ENCODE measurements at regions not wholly inside any gene's neighbourhood (a gene's known extent, or its start where the extent isn't known, plus 50 kb on each side); places are given as distances from the start of the nearest gene placed in this dataset.

DNA sequence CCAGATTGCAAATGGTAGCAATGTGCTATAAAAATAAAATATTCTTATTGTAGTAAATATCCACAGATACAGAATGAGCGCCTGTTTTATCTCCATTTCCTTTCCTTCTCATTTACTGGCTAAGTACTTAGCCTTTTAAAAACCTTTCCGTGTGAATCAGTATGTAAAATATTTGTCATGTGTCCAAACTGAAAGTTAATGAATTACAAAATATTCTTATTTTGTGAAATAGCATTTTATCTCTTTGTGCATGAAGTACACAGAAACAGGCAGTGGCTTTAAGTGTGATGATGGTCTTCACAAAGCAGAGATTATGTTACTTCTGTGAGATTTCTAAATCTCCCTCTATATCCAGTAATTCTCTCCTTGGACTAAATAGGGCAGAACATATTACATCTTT, 56.7 kb upstream of the KIAA1217 start:
- DNase-seq (ENCODE audit: low read depth in 1 of 2, low spot score in 2 of 2) (no peak), FAIRE-seq (no peak)
- Histone ChIP-seq H3K27ac (ENCODE audit: low read depth, low read length) (no peak overlapping the region), H2BK5ac (ENCODE audit: low read depth, low read length) (no peak overlapping the region), H3K4me3 (ENCODE audit: extremely low read depth in 1 of 4, insufficient read depth in 2 of 4, low read depth in 3 of 4, low read length in 4 of 4) (no peak overlapping the region), H3K18ac (ENCODE audit: extremely low read depth, low read length) (no peak overlapping the region), H2BK15ac (ENCODE audit: low read length) (no peak overlapping the region), H4K8ac (ENCODE audit: extremely low read depth, insufficient read depth, low read length) (no peak overlapping the region), H4K91ac (replicated peaks; ENCODE audit: insufficient read length, low read length) (no peak overlapping the region), H3K36me3 (ENCODE audit: control insufficient read depth in 2 of 4, insufficient read depth in 4 of 4, low read length in 3 of 4) (no peaks in the 10 kb centered on the region), H3K79me2 (ENCODE audit: control insufficient read depth in 1 of 2, insufficient read depth in 2 of 2, low read length in 2 of 2) (no peaks in the 10 kb centered on the region), H2BK20ac (ENCODE audit: low read length) (no peak overlapping the region), H4K5ac (ENCODE audit: insufficient read length, low read depth, low read length) (no peak overlapping the region), H3K9ac (replicated peaks in 1 of 4; ENCODE audit: extremely low read depth in 1 of 4, low read depth in 3 of 4, low read length in 3 of 4) (no peak overlapping the region), H2BK12ac (ENCODE audit: low read depth, low read length) (no peak overlapping the region), H3K4me1 (replicated peaks in 1 of 4; ENCODE audit: control insufficient read depth in 3 of 4, insufficient read depth in 4 of 4, low read length in 3 of 4) (peaks cover 0 to 3% (median 0%) of the 10 kb centered on the region in 4 experiments; a peak in 1 of 7 replicates), H3K23ac (ENCODE audit: insufficient read length) (no peak overlapping the region), H2BK120ac (replicated peaks; ENCODE audit: low read depth, low read length) (no peak overlapping the region), H3K27me3 (replicated peaks in 1 of 4; ENCODE audit: control insufficient read depth in 3 of 4, extremely low read depth in 1 of 4, insufficient read depth in 3 of 4, low read length in 3 of 4) (no peaks in the 10 kb centered on the region), H2AFZ (ENCODE audit: low read length) (no peak overlapping the region), H2AK5ac (ENCODE audit: low read depth, low read length) (no peak overlapping the region), H3K79me1 (ENCODE audit: low read depth, low read length) (no peaks in the 10 kb centered on the region), H3K23me2 (ENCODE audit: low read depth, low read length) (no peaks in the 10 kb centered on the region), H3K4ac (replicated peaks; ENCODE audit: insufficient read length, low read depth, low read length) (no peak overlapping the region), H3K56ac (replicated peaks; ENCODE audit: insufficient read length, low read depth, low read length) (no peak overlapping the region), H3K9me3 (ENCODE audit: insufficient read depth in 2 of 2, low read depth in 1 of 2, low read length in 1 of 2) (no peaks in the 10 kb centered on the region), H3K14ac (ENCODE audit: insufficient read length) (no peak overlapping the region), H4K20me1 (replicated peaks in 1 of 2; ENCODE audit: control insufficient read depth in 1 of 2, insufficient read depth in 2 of 2, low read length in 2 of 2) (no peaks in the 10 kb centered on the region), H3K4me2 (ENCODE audit: insufficient read depth in 1 of 2, low read depth in 2 of 2, low read length in 2 of 2) (no peak overlapping the region)
- TF ChIP-seq, protein P1, sequence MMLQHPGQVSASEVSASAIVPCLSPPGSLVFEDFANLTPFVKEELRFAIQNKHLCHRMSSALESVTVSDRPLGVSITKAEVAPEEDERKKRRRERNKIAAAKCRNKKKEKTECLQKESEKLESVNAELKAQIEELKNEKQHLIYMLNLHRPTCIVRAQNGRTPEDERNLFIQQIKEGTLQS (IDR thresholded peaks at IDR 0.05; ENCODE audit: insufficient read depth, low read depth, low read length) = no peak
- no peak for TF ChIP-seq NRF1 (IDR thresholded peaks at IDR 0.05; ENCODE audit: low read depth, low read length)
- no peak for TF ChIP-seq SUZ12 (IDR thresholded peaks at IDR 0.05; ENCODE audit: low read length)
- no peak for TF ChIP-seq CBX5 (IDR thresholded peaks at IDR 0.05; ENCODE audit: low read depth, low read length)
- no peak for TF ChIP-seq YY1 (IDR thresholded peaks at IDR 0.05; ENCODE audit: low read depth, low read length)
- TF ChIP-seq BACH1 (IDR thresholded peaks at IDR 0.05; ENCODE audit: low read length) = no peak
- TF ChIP-seq, protein P2, sequence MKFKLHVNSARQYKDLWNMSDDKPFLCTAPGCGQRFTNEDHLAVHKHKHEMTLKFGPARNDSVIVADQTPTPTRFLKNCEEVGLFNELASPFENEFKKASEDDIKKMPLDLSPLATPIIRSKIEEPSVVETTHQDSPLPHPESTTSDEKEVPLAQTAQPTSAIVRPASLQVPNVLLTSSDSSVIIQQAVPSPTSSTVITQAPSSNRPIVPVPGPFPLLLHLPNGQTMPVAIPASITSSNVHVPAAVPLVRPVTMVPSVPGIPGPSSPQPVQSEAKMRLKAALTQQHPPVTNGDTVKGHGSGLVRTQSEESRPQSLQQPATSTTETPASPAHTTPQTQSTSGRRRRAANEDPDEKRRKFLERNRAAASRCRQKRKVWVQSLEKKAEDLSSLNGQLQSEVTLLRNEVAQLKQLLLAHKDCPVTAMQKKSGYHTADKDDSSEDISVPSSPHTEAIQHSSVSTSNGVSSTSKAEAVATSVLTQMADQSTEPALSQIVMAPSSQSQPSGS (IDR thresholded peaks at IDR 0.05; ENCODE audit: low read length) = no peak
- WGBS, 2 experiments (ENCODE audit: extremely low coverage in 1 of 2, insufficient coverage in 1 of 2, insufficient read length in 1 of 2, insufficient replicate concordance in 2 of 2, low coverage in 1 of 2, low lambda C conversion rate in 2 of 2, missing lambda C conversion rate in 1 of 2) = 83% methylated on average over 2 of the region's 2 CpGs; no CpG with 5 or more reads in 1 of the 2 experiments
- CTCF ChIA-PET (ENCODE audit: partially characterized antibody) = no interaction called here
- POLR2A ChIA-PET (ENCODE audit: partially characterized antibody) = no interaction called here
